Hepatocyte (in vitro differentiated cells): ENCODE measurements at regions not wholly inside any gene's neighbourhood (a gene's known extent, or its start where the extent isn't known, plus 50 kb on each side); places are given as distances from the start of the nearest gene placed in this dataset. TPM values are rescaled to one million over a fixed set of nuclear protein-coding genes. Genes with fewer than 3 reads are reported as not detected.

Experiments
- DNase-seq: peaks from one replicate; pipeline ENCODE4 v3.0.0-alpha.2; 2016; ENCODE audit warnings: low spot score
- H2AFZ ChIP-seq: fragments of 200-600 bp; sonication (generic); 2 replicates; pipeline ENCODE4 v1.6.0; 2016; ENCODE audit warnings: antibody characterized with exemption, mild to moderate bottlenecking
- H3K27ac ChIP-seq: fragments of 200-600 bp; sonication (generic); 2 replicates; pipeline ENCODE4 v1.5.1; 2016; ENCODE audit warnings: mild to moderate bottlenecking
- H3K27me3 ChIP-seq: fragments of 200-600 bp; sonication (generic); 2 replicates; pipeline ENCODE4 v1.6.1; 2016
- H3K36me3 ChIP-seq: fragments of 200-600 bp; sonication (generic); replicated peaks from 2 replicates; pipeline ENCODE4 v1.5.1; 2016; ENCODE audit warnings: low read depth; ENCODE audit not compliant: insufficient read depth
- H3K4me1 ChIP-seq: fragments of 200-600 bp; sonication (generic); 2 replicates; pipeline ENCODE4 v1.5.1; 2016; ENCODE audit warnings: mild to moderate bottlenecking, moderate library complexity; ENCODE audit not compliant: insufficient read depth
- H3K4me2 ChIP-seq: fragments of 200-600 bp; sonication (generic); 2 replicates; pipeline ENCODE4 v1.6.0; 2016
- H3K4me3 ChIP-seq: fragments of 200-600 bp; sonication (generic); 2 replicates; pipeline ENCODE4 v1.5.1; 2016; ENCODE audit warnings: mild to moderate bottlenecking
- H3K79me2 ChIP-seq: fragments of 200-600 bp; sonication (generic); 2 replicates; pipeline ENCODE4 v1.6.0; 2017; ENCODE audit warnings: mild to moderate bottlenecking
- H3K9me2 ChIP-seq: fragments of 200-600 bp; sonication (generic); replicated peaks from 2 replicates; pipeline ENCODE4 v1.6.0; 2017; ENCODE audit warnings: mild to moderate bottlenecking; ENCODE audit not compliant: insufficient read depth
- H3K9me3 ChIP-seq: fragments of 200-600 bp; sonication (generic); 2 replicates; pipeline ENCODE4 v1.5.1; 2016; ENCODE audit warnings: low read depth, mild to moderate bottlenecking
- H4K20me1 ChIP-seq: fragments of 200-600 bp; sonication (generic); 2 replicates; pipeline ENCODE4 v1.6.0; 2016; ENCODE audit warnings: mild to moderate bottlenecking; ENCODE audit not compliant: insufficient read depth, poor library complexity, severe bottlenecking
- CTCF ChIP-seq: fragments of 200-600 bp; sonication (generic); IDR thresholded peaks from 2 replicates; pipeline ENCODE4 v1.5.1; 2016; ENCODE audit warnings: antibody characterized with exemption, mild to moderate bottlenecking; ENCODE audit not compliant: poor library complexity
- EZH2 ChIP-seq: fragments of 200-600 bp; sonication (generic); IDR thresholded peaks from 2 replicates; pipeline ENCODE4 v1.6.1; 2016; ENCODE audit warnings: antibody characterized with exemption, mild to moderate bottlenecking, borderline replicate concordance
- EZH2phosphoT487 ChIP-seq: fragments of 200-600 bp; sonication (generic); IDR thresholded peaks from one replicate; pipeline ENCODE4 v1.6.1; 2018; ENCODE audit warnings: antibody characterized with exemption, mild to moderate bottlenecking, low read depth, moderate library complexity; ENCODE audit not compliant: unreplicated experiment, severe bottlenecking
- WGBS: methylation state at CpG from one replicate; pipeline ENCODE4 v1.1.6; 2016; ENCODE audit warnings: low lambda C conversion rate; ENCODE audit errors: missing lambda C conversion rate; 5-methylcytosine and 5-hydroxymethylcytosine counted together
- small RNA-seq: library from RNA; depleted of rRNA; stranded (forward); fragments of <200 nt; gene quantifications from one replicate; pipeline ENCODE3, GENCODE V24; 2014

GRCh38 chr2:67346718-67347407 is 50.3 kb upstream of the ETAA1 start:
- no peaks in the 10 kb centered on the region for H3K9me2 ChIP-seq
- no peaks in the 10 kb centered on the region for H3K79me2 ChIP-seq
- H4K20me1 ChIP-seq, result no peaks in the 10 kb centered on the region
- H3K4me1 ChIP-seq, result no peaks in the 10 kb centered on the region
- H3K36me3 ChIP-seq, result no peaks in the 10 kb centered on the region
- no peak overlapping the region for H2AFZ ChIP-seq
- no peak for DNase-seq
- no peaks in the 10 kb centered on the region for H3K27me3 ChIP-seq
- no peak overlapping the region for H3K4me3 ChIP-seq
- no peaks in the 10 kb centered on the region for H3K9me3 ChIP-seq
- H3K4me2 ChIP-seq, result no peak overlapping the region
- TF ChIP-seq EZH2phosphoT487, result no peak
- TF ChIP-seq CTCF, result no peak
- TF ChIP-seq EZH2, result no peak
- no peak overlapping the region for H3K27ac ChIP-seq
- 89% methylated on average over 4 of the region's 4 CpGs for WGBS

Small RNA genes in the stretch of these regions (small RNA-seq; reads per million reads assigned to genes)
- not detected for gene AC009474.2
